ENCODE measurements at regions not wholly inside any gene's neighbourhood (a gene's known extent, or its start where the extent isn't known, plus 50 kb on each side); places are given as distances from the start of the nearest gene placed in this dataset.

DNA sequence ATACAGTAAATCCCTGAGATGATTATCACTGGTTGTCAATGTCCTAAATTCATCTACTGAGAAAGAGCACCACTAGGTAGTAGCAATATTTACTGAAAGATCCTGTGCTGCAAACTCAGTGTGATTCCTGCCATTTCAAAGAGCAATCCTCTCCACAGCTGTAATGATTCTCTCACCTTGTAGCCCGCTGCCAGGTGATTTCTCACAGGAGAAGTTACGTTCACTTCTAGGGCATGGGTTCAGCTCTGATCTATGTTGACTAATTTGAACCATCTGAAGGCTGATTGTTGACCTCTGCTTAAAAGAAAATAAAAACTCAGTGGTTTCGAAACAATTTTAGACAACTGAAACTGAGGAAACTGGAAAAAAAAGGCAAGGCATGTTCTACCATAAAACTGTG lies 197.0 kb downstream of the FAT4 start:
- TF ChIP-seq, protein P1, sequence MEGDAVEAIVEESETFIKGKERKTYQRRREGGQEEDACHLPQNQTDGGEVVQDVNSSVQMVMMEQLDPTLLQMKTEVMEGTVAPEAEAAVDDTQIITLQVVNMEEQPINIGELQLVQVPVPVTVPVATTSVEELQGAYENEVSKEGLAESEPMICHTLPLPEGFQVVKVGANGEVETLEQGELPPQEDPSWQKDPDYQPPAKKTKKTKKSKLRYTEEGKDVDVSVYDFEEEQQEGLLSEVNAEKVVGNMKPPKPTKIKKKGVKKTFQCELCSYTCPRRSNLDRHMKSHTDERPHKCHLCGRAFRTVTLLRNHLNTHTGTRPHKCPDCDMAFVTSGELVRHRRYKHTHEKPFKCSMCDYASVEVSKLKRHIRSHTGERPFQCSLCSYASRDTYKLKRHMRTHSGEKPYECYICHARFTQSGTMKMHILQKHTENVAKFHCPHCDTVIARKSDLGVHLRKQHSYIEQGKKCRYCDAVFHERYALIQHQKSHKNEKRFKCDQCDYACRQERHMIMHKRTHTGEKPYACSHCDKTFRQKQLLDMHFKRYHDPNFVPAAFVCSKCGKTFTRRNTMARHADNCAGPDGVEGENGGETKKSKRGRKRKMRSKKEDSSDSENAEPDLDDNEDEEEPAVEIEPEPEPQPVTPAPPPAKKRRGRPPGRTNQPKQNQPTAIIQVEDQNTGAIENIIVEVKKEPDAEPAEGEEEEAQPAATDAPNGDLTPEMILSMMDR (IDR thresholded peaks at IDR 0.05), result no peak
- TF ChIP-seq ZFX (IDR thresholded peaks at IDR 0.05; ENCODE audit: borderline replicate concordance), result no peak

All from 22Rv1 (cell line).